PC-9 (cell line): ENCODE measurements at regions not wholly inside any gene's neighbourhood (a gene's known extent, or its start where the extent isn't known, plus 50 kb on each side); places are given as distances from the start of the nearest gene placed in this dataset.

ENCODE experiments used
- BruUV-seq: library from RNA; stranded (reverse); fragments of 400-500 nt; replicated peaks from 2 replicates; lab custom pipeline; 2021; lab: Mats Ljungman, UMichigan
- CTCF ChIA-PET: fragments of 300-600 bp; sonication (Branson Sonifier 250); formaldehyde crosslinking; loops from one replicate; lab custom pipeline; 2022; ENCODE audit warnings: antibody characterized with exemption; lab: Charles Lee
- POLR2A ChIA-PET: fragments of 300-600 bp; sonication (Branson Sonifier 250); formaldehyde crosslinking; loops from one replicate; lab custom pipeline; 2022; ENCODE audit warnings: antibody characterized with exemption; ENCODE audit not compliant: unreplicated experiment; lab: Charles Lee
- DNase-seq, 2 experiments: peaks; one replicate each; pipeline versions ENCODE4 v3.0.0 to v3.0.0-alpha.2; 2015 to 2022; ENCODE audit warnings: mixed read lengths in 1 of 2
- H2AFZ ChIP-seq: fragments of 200-600 bp; sonication (generic); 2 replicates; pipeline ENCODE4 v1.8.1; 2017; ENCODE audit warnings: antibody characterized with exemption
- H3F3A ChIP-seq: fragments of 200-600 bp; sonication (generic); 2 replicates; pipeline ENCODE4 v1.8.1; 2017; ENCODE audit warnings: antibody characterized with exemption, mild to moderate bottlenecking, low read depth; ENCODE audit not compliant: insufficient read depth
- H3K27ac ChIP-seq: fragments of 200-600 bp; sonication (generic); 2 replicates; pipeline ENCODE4 v1.6.1; 2016; ENCODE audit warnings: mixed run types
- H3K27me3 ChIP-seq: fragments of 200-600 bp; sonication (generic); 2 replicates; pipeline ENCODE4 v1.6.1; 2016; ENCODE audit warnings: low read depth, mixed run types; ENCODE audit not compliant: insufficient read depth
- H3K36me3 ChIP-seq: fragments of 200-600 bp; sonication (generic); 2 replicates; pipeline ENCODE4 v1.6.1; 2016; ENCODE audit warnings: low read depth, mixed run types
- H3K4me1 ChIP-seq: fragments of 200-600 bp; sonication (generic); replicated peaks from 2 replicates; pipeline ENCODE4 v1.6.1; 2016; ENCODE audit warnings: mixed run types; ENCODE audit not compliant: insufficient read depth
- H3K4me2 ChIP-seq: fragments of 200-600 bp; sonication (generic); 2 replicates; pipeline ENCODE4 v1.6.1; 2017; ENCODE audit warnings: mixed run types
- H3K4me3 ChIP-seq: fragments of 200-600 bp; sonication (generic); 2 replicates; pipeline ENCODE4 v1.6.1; 2016; ENCODE audit warnings: mixed run types
- H3K79me2 ChIP-seq: fragments of 200-600 bp; sonication (generic); 2 replicates; pipeline ENCODE4 v1.6.1; 2017; ENCODE audit warnings: low read depth, mixed run types
- H3K9me2 ChIP-seq: fragments of 200-600 bp; sonication (generic); 2 replicates; pipeline ENCODE4 v1.8.1; 2017; ENCODE audit warnings: mild to moderate bottlenecking; ENCODE audit not compliant: insufficient read depth
- H3K9me3 ChIP-seq: fragments of 200-600 bp; sonication (generic); 2 replicates; pipeline ENCODE4 v1.8.1; 2016; ENCODE audit warnings: low read depth; ENCODE audit not compliant: insufficient read depth
- H4K20me1 ChIP-seq: fragments of 200-600 bp; sonication (generic); 2 replicates; pipeline ENCODE4 v1.8.1; 2017; ENCODE audit not compliant: insufficient read depth
- CTCF ChIP-seq: fragments of 200-600 bp; sonication (generic); conservative IDR thresholded peaks from 2 replicates; pipeline ENCODE4 v1.6.1; 2017; ENCODE audit warnings: mixed run types, antibody characterized with exemption, mild to moderate bottlenecking, moderate library complexity
- EZH2 ChIP-seq: fragments of 200-600 bp; sonication (generic); IDR thresholded peaks from 2 replicates; pipeline ENCODE4 v1.8.0; 2017; ENCODE audit warnings: antibody characterized with exemption, low read depth
- intact Hi-C: fragments of 100-400 bp; cut with micrococcal nuclease; formaldehyde crosslinking; loops from one replicate; pipeline ENCODE4 v1.10.0; 2022; ENCODE audit not compliant: unreplicated experiment

GRCh38 chr12:17348311-17348710, 741.7 kb downstream of the RERGL start:
- H3K4me3 ChIP-seq, result no peak overlapping the region
- BruUV-seq, result no TSS peak
- H3K79me2 ChIP-seq, result no peaks in the 10 kb centered on the region
- no peak for DNase-seq
- intact Hi-C loops, result no loop called here
- H3K4me2 ChIP-seq, result no peak overlapping the region
- no peak overlapping the region for H2AFZ ChIP-seq
- H3K27me3 ChIP-seq, result no peaks in the 10 kb centered on the region
- ChIA-PET POLR2A (no interaction called here), CTCF (no interaction called here)
- no peaks in the 10 kb centered on the region for H3K36me3 ChIP-seq
- no peaks in the 10 kb centered on the region; the same call in 1 of the 2 replicates for H3K9me2 ChIP-seq
- no peaks in the 10 kb centered on the region for H3K4me1 ChIP-seq
- no peaks in the 10 kb centered on the region for H3K9me3 ChIP-seq
- no peaks in the 10 kb centered on the region for H4K20me1 ChIP-seq
- TF ChIP-seq EZH2, result no peak
- TF ChIP-seq CTCF, result no peak
- no peak overlapping the region for H3K27ac ChIP-seq
- H3F3A ChIP-seq, result no peaks in the 10 kb centered on the region

GRCh38 chr12:17344649-17345048, 738.7 kb upstream of the LMO3 start:
- Histone ChIP-seq H3K4me3 (no peak overlapping the region), H3K4me1 (no peaks in the 10 kb centered on the region), H3K27me3 (no peaks in the 10 kb centered on the region), H3K4me2 (no peak overlapping the region), H2AFZ (no peak overlapping the region), H3K36me3 (no peaks in the 10 kb centered on the region), H3K27ac (no peak overlapping the region), H3K9me2 (no peaks in the 10 kb centered on the region), H3K9me3 (no peaks in the 10 kb centered on the region), H3K79me2 (no peaks in the 10 kb centered on the region), H3F3A (no peaks in the 10 kb centered on the region), H4K20me1 (no peaks in the 10 kb centered on the region)
- TF ChIP-seq CTCF (no peak), EZH2 (no peak)
- intact Hi-C loops, result no loop called here
- POLR2A ChIA-PET, result interaction anchor here (0.6 kb wide), 1 partner anchor 7 kb away, joined by 3 read pairs; no protein-coding TSS in a partner anchor
- BruUV-seq, result no TSS peak
- DNase-seq, result no peak
- CTCF ChIA-PET, result interaction anchor here (0.7 kb wide), 1 partner anchor 307 kb away, joined by 3 read pairs; no protein-coding TSS in a partner anchor

- Histone ChIP-seq H3K27me3 (no peaks in the 10 kb centered on the region), H4K20me1 (no peaks in the 10 kb centered on the region), H2AFZ (no peak overlapping the region), H3K4me2 (no peak overlapping the region), H3K27ac (no peak overlapping the region), H3F3A (no peaks in the 10 kb centered on the region), H3K9me2 (no peaks in the 10 kb centered on the region; the same call in 1 of the 2 replicates), H3K79me2 (no peaks in the 10 kb centered on the region), H3K9me3 (no peaks in the 10 kb centered on the region), H3K4me3 (no peak overlapping the region), H3K36me3 (no peaks in the 10 kb centered on the region), H3K4me1 (no peaks in the 10 kb centered on the region)
- no peak for DNase-seq
- BruUV-seq, result no TSS peak
- intact Hi-C loops, result no loop called here
- TF ChIP-seq CTCF, result no peak
- TF ChIP-seq EZH2, result no peak
- ChIA-PET CTCF (no interaction called here), POLR2A (no interaction called here)
Observed at GRCh38 chr12:17342381-17342961, 736.5 kb upstream of the LMO3 start.
